Neural cell (in vitro differentiated cells): ENCODE measurements at regions not wholly inside any gene's neighbourhood (a gene's known extent, or its start where the extent isn't known, plus 50 kb on each side); places are given as distances from the start of the nearest gene placed in this dataset.

Source experiments
- EP300 ChIP-seq: fragments of 450-650 bp; conservative IDR thresholded peaks from 2 replicates; pipeline ENCODE4 v1.6.1; 2014; ENCODE audit warnings: antibody characterized with exemption, mild to moderate bottlenecking, moderate library complexity; ENCODE audit not compliant: poor library complexity, severe bottlenecking
- EZH2 ChIP-seq: fragments of 200-600, 300-800 bp; shearing (Covaris generic), sonication (generic); IDR thresholded peaks from 2 replicates; pipeline ENCODE4 v1.6.1; 2014; ENCODE audit warnings: antibody characterized with exemption, low read length, borderline replicate concordance, mild to moderate bottlenecking; ENCODE audit not compliant: insufficient read depth, poor library complexity, severe bottlenecking
- RAD21 ChIP-seq: fragments of 450-650 bp; conservative IDR thresholded peaks from 2 replicates; pipeline ENCODE4 v1.6.1; 2014; ENCODE audit warnings: antibody characterized with exemption, mild to moderate bottlenecking, moderate library complexity
- TAF1 ChIP-seq: IDR thresholded peaks from 2 replicates; pipeline ENCODE4 v1.6.1; 2012; ENCODE audit warnings: low read depth
- TF ChIP-seq, protein P1 (sequence below): fragments of 450-650 bp; IDR thresholded peaks from 2 replicates; pipeline ENCODE4 v1.5.1; 2014; ENCODE audit warnings: antibody characterized with exemption, mild to moderate bottlenecking, moderate library complexity; ENCODE audit not compliant: poor library complexity, severe bottlenecking

DNA sequence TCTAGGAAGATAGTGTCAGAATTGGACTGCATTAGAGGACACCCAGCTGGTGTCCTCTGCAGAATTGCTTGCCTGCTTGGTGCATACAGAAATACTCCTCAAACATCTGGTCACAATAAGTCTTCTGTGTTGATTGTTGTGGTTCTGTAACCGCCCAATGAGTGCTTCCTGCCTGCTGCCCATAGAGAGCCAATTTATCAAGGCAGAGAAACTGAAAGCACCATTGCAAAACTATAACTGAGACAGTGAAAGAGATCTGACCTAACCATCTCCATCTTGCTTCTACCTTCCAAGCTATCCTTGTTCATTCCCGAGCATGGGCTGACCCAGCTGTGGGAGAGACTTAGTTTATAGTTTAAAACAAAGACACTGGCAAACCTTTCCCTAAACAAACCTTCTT lies 462.4 kb upstream of the RGS18 start:
- TF ChIP-seq, protein P1, sequence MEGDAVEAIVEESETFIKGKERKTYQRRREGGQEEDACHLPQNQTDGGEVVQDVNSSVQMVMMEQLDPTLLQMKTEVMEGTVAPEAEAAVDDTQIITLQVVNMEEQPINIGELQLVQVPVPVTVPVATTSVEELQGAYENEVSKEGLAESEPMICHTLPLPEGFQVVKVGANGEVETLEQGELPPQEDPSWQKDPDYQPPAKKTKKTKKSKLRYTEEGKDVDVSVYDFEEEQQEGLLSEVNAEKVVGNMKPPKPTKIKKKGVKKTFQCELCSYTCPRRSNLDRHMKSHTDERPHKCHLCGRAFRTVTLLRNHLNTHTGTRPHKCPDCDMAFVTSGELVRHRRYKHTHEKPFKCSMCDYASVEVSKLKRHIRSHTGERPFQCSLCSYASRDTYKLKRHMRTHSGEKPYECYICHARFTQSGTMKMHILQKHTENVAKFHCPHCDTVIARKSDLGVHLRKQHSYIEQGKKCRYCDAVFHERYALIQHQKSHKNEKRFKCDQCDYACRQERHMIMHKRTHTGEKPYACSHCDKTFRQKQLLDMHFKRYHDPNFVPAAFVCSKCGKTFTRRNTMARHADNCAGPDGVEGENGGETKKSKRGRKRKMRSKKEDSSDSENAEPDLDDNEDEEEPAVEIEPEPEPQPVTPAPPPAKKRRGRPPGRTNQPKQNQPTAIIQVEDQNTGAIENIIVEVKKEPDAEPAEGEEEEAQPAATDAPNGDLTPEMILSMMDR: no peak
- TF ChIP-seq EP300: no peak
- no peak for TF ChIP-seq EZH2
- TF ChIP-seq RAD21: no peak
- TF ChIP-seq TAF1: no peak
